Fibroblast of the conjunctiva (primary cell): ENCODE measurements at regions not wholly inside any gene's neighbourhood (a gene's known extent, or its start where the extent isn't known, plus 50 kb on each side); places are given as distances from the start of the nearest gene placed in this dataset.
"Not testable (repeated sequence)": the region's sequence is repeated elsewhere in the genome, so short reads cannot be mapped to it uniquely, and the experiment has no call there.

Experiments used
- DNase-seq: peaks from one replicate; pipeline ENCODE4 v3.0.0-alpha.2; 2010; ENCODE audit warnings: low read depth

DNA sequence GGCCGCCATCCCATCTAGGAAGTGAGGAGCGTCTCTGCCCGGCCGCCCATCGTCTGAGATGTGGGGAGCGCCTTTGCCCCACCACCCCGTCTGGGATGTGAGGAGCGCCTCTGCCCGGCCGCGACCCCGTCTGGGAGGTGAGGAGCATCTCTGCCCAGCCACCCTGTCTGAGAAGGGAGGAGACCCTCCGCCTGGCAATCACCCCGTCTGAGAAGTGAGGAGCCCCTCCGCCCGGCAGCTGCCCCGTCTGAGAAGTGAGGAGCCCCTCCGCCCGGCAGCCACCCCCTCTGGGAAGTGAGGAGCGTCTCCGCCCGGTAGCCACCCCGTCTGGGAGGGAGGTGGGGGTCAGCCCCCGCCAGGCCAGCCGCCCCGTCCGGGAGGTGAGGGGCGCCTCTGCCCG, 194.2 kb upstream of the FBXL4 start:
- DNase-seq: not testable (repeated sequence)

DNA sequence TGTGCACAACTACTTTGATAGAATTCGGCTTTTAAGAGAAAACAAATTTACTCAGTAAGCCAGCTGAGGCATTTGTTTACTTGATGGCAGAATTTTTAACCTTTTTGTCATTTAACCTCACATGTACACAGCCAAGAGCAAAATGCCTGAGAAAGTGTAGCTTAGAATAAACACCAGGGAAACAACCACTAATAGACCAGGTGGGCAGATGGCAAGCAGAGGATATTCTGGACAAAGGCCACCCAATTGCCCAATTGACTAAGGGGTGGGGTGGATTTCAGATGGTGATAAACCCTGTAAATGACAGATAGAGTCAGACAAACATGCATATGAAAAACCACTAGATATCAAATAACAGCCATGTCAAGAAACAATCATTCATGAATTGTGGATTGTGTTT, 190.7 kb upstream of the FBXL4 start:
- no peak for DNase-seq

DNA sequence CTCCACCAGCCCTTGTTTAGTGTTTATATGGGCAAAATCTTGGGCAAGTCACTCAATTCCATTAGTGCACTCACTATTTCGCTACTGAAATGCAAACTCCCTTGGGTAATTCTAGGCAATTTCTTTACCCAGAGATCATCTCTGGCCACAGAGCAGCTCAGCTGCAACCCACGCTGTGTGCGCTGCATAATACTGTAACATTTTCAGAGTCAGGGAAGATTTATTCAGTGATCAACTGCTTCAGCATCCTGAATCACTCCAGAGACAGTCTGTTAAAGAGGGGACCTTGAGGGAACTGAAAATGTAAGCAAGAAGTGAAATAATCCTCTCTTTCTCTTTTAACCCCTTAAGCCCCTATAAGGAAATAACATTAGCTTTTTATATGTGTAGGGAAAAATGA, 189.6 kb upstream of the FBXL4 start:
- DNase-seq: no peak

DNA sequence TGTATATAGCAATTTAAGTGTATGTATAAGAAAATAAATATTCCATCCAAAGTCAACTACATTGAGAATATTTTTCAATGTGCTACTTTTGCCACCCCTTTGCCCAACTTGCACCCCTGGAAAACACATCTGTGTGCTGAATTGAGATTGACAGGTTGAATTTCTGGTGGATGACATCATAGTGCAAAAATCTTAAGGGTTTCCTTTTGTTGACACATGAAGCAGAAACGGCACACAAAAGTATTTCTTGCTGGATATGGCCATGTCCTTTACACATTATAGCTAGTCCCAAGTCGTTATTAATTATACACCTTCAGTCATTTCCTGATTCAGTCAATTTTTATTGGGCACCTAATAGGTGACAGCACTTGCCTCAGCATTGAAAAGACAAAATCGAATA, 188.7 kb upstream of the FBXL4 start:
- DNase-seq: no peak

DNA sequence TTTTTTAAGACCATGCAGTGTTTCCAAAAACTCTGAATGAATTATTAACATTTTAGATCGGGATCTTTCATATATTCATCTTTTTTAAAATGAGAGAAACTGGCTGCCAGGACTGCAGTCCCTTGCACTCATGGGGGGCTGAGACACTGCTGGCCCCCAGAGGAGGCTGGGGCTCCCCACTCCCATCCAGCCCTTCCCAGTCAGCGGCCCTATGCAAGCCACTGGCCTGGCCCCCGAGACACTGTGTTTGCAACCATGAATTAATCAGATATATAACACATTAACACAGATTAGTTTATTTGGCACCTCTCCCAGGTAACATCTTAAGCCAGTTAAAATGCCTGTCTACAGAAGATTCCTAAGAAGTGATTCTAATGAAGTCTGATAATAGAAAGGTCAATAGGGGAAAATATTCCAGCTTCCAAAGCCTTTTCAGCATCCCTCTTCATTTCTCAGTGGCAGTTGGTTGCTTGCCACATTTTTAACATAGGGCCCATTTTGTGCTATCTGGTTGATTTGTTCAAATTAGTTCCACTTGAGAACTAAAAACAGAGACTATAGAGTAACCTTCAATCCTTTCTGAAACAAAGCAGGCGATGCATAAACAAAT, 184.4 kb upstream of the FBXL4 start:
- DNase-seq: no peak

DNA sequence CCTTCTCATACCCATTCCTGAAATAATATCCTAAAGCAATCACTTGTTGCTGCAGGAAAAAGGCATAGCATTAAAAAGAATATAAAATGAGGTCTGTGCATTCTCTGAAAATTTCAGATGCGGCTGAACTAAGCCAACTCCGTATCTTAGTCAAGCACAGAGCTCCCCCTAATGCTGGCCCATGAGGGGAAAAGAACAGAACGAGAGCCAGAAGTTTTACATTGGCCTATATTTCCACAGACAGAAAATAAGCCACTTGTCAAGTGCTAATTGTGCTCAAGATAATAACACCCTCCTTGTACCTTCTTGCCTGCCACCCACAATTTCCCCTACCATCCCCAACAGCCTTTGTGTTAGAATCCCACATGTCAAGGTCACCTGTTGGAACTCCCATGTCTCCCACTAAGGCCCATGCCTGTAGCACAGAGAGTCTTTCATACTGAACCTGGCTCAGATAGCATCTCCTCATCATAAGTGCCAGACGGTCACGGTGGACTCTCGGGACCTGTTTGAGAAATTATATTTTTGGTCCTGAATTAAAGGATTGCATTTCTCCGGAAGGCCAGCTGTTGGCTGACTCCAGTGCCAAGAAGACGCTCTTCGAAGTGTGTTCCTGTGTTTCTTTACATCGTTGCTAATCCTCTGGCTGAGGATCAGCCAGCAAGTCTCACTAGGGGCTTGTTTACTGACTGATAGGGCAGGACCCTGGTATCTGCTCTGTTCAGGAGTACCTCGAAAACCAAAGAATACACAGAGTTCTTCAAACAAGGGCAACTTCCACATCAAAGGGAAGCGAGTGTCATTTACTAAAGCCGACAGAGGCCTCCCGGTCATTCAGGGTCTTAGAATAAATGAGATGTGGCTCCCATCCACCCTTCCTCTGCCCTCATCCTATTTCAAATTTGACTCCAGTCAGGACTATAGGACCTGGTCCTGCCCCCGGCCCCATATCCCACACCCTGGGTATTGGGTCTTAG, 183.4 kb upstream of the FBXL4 start:
- DNase-seq: no peak

DNA sequence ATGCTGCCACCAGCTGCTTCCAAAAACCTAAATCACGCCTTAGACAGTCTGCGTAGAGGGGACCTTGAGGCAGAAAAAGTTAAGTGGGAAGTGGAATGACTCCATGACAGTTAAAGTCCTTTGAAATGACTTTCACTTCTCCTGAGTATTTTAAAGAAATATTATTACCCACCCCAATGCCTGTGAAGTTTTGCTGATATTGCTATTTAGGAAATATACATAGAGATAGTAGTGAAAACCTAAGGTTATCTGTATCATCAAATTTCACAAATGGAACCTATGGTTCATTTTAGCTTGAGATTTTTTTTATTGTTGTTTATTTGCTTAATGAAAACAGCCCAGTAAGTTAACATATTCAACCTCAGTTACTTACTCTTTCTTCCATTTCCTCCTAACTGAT, 182.1 kb upstream of the FBXL4 start:
- no peak for DNase-seq

DNA sequence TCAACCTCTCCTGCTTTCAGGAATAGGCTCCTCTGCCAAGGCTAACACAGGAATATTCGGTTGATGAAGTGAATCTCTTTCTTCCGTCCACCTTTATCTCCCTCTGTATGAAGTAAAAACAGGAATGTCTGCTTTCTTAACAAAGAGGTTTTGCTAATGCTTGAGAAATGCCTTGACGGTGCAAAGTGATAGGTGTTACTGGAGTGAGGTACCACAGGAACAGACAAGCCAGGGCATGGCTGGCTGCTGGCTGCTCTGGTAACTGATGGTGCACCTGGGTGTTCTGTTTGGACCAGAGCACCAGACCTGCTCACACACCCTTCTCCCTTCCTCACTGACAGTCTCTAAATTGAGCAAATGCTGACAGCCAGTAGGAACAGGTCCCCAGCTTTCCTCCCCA, 174.0 kb upstream of the FBXL4 start:
- DNase-seq: no peak

DNA sequence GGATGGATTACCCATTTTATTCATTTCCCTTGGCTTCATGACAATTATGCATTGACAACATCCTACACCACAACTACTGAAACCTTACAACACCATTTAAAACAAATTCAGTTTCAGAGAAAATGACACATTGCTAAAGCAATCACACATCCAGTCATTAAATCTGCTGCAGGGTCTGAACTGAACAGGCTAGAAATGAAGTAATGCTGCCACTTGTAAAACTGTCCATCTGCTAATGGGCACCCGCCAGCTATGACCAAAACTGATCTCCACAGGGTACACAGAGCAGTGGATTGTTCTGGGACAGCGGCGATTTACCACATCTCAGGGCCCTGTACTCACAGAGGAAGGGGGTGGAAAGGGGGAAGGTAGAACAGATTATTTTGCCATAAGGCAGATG, 172.9 kb upstream of the FBXL4 start:
- DNase-seq: no peak

DNA sequence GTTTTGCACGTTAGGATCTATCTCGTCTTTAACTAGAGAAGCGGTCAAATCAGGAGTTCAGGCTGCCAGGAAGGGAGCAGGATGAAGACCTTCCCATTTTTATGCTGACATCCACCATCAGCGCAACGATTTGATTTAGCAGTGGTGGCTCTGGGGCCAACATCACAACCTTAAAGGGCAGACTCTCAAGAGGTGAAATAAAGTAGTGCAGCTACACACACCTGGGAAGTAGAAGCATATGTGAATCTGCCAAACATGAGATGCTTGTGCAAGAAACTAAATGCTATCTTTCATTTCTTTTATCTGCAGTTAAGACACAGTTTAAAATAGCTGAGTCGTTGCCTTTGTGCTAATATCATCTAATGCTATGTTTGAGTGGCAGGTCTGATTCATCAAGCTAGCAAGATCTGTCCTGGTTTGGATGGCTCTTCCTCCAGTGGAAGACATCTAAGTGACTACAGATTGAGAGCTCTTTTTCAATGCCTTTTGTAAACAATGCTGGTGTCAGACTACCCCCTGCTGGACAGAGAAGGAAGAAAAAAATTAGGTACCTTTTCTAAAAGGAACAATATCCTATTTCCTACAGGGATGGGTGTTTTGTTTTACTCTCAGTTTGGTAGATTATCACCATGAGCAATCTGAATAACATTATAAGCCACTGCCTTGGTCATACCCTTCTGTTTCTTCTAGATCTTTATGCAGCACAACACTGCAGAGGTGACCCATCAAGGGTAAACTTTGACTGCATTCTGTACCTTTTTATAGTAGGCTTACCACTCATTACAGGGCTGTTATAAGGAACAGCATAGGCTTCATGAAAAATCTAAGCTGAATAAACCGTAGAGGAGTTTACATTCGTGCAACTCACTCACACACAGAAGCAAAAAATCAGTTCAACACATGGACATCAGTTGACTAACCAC, 171.6 kb upstream of the FBXL4 start:
- peak; percentile 5 for DNase-seq

DNA sequence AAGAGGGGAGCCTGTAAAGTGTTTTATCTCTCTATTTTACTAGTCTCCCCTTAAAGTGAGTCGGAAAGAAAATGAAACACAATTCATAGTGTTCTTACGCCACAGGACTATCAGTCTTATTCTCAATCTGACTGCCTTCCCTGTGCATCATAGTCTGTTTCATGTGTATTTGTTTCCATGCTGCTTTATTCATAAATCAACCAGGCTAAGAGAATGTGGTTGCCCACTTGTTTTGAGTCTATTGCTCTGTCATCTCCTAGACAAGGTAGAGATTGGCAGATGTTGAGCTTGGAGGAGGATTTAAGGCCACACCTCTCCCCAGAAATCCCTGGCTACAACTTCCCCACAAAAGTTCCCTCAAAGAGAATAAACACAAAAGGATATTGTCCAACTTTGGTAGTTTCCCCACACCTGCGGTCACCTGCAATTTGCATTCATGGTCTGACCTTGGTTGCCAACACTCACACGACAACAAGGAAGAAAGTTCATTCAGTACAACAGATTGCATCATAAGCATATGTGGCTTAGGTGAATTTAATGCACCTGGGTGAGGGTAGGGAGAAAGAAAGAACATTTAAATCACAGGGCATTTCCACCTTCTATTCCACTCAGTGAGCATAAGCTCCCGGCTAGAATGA, 167.1 kb upstream of the FBXL4 start:
- DNase-seq: no peak

DNA sequence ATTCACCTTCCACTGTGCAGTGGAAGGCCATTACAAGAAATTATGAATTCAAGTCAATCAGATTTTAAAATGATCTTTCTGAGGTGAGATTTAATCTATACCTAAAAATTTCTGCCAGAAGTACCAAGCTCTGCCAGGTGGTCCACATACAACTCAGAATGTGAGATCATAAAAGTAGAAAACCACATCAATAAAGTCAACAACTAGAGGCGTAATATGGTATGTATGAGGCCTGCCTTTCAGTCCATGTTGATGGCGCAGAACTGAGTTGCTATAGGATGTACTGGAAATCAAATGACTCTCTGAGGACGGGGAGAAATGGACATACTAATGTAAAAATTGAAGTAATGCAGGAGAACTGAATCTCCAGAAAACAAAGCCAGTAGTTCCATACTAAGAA, 163.8 kb upstream of the FBXL4 start:
- DNase-seq: no peak

DNA sequence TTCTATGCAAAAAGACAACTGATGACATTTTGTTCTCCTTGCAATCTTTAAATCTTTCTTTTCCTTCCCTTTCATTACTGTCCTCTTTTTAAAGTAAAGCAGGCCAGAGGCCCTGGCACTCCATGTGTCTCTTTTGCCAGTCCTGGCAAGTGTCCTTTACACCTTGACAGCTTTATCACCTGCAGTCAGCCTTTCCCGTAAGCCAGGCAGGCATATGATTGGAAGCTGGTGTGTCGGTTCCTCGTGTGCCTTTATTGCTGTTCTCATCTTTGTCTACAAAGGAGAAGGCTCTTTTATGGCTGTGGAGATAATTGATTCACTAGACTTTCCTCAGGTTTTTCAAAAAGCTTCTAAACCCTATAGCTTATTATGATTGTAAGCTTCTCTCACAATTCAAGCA, 162.3 kb upstream of the FBXL4 start:
- DNase-seq: no peak

DNA sequence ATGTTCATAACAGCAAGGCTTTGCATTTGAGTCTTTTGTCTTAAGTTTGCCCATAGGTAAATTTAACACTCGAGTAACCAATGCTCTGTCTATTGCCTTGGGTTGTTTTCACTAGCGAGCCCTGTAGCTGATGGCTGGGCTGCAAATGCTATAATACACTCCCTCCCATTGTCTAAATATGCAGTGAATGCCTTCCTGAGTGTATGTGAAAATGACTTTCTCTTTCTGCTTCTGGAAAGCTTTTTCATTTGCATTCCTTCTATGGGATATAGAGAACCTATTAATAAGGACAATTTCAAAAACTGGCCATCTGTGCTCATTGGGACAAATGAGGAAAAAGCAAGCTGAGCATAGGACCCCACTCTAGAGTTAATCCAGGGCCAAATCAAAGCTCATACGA, 156.5 kb upstream of the FBXL4 start:
- DNase-seq: no peak

DNA sequence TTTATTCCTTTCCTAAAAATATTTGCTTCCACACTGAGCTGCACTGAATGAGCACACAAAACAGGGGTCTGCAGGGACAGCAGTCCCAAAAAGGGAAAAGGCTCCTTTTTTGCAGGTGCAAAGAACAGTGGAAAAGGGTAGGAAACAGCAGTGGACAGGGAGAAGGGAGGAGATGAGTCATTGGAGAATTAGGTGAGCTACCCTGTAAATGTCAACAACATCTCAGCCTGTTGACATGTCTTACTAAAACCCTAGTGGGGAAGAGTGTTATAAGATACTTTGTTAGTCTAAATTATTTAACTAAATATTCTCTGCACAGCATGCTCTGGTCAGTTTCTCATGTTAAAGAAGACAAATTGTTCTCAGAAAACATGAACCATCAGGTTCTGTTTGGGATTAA, 151.5 kb upstream of the FBXL4 start:
- DNase-seq: no peak

DNA sequence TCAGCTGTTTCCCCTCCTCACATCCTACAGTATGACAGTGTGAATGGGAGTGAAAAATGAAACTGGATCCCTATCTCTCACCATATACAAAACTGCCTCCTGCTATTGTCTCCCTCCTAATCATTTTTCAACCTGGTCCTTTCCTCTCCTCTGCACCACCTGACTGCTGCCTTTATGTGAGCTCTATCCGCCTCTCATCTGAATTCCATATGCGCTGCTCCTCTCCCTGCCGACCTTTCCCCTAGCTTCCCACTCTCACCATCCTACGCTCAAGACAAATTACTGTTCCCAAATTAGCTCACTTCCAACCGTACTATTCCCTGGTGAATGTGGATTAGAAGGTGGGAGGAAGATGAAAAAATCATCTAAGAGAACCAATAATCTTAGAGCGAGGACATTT, 148.4 kb upstream of the FBXL4 start:
- DNase-seq: no peak

DNA sequence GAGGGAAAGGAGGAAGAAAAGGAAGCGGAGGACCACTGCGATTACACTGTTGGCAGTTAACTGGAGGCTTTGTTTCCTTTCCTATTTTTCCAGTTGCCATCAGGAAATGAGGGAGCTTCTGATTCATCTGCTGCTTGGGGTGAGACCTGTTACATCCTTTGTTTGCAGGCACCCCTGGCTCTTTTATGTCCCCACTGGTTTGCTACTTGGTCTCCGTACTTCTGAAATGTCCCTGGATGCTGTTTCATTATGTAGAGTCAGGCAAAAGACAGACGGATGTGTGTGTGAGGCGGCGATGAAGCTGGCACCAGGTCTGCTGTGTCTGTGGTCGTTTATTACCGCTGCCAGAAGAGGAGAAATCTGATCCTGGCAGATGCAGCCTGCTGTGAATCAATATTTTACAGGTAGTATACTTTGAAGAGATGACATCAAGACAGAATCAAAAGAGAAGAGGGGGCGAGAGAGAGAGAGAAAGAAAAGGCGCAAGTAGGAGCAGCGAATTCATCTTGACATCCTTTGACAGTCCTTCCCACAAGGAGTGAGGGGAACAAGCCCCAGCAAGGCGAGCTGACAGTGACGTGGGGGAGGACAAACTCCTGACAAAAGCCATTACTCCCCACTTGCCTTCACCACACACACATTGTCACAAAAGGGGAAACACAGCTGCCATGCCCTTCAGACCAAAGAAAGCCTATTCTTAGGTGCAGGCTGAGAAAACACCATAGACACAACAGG, 145.9 kb upstream of the FBXL4 start:
- no peak for DNase-seq

DNA sequence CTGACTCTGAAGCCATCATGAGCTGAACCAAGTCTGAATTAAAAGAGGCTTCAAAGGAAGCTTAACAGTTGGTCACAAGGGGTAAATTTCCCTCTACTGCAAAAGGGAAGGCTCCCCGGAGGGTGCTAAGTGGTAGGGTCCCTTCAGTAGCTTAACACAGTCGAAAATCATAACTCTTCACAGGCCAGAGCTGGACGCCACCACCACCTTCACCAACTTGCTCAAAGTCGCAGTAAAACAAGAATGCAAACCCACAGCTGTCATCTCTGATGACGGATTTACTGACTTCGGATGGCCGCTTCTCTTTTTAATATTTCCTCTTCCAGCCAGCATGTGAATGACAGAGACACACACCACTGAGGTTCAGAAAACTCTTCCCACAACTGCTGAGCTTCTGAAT, 144.7 kb upstream of the FBXL4 start:
- DNase-seq: no peak

DNA sequence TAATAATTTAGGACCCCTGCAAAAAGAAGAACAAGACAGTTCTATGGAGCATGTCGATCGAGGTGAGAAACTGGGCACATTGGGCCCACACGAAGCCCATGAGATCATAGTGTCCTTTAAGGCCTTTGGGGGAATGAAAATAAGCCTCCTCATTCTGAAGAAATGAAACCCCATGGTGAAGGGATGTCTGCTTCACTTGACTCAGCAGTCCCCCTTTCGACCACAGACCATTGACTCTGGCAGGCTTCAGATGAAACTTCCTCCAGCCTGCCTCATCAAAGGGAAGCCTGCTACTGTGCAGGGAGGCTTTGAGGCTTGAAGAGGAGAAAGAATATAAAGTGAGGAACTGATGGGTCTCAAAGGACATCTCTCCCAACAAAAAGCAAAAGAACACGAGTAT, 144.2 kb upstream of the FBXL4 start:
- no peak for DNase-seq

DNA sequence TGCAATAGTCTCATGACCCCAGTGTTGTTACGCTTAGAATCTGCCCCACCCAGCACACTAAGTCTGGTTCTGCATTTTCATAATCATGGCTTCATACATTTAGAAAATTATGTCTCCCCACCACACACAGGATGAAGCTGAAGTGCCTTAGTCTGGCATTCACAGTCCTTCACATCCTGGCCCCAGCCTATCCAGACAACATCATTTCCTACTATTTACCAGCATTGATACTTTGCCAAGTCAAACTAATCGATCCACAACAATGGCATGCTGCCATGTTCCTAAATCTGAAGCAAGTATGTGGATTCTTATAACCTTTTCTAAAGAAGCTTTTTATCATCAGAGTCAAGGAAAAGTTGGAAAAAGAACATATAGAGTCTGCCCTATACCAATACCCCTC, 132.4 kb upstream of the FBXL4 start:
- DNase-seq: no peak

DNA sequence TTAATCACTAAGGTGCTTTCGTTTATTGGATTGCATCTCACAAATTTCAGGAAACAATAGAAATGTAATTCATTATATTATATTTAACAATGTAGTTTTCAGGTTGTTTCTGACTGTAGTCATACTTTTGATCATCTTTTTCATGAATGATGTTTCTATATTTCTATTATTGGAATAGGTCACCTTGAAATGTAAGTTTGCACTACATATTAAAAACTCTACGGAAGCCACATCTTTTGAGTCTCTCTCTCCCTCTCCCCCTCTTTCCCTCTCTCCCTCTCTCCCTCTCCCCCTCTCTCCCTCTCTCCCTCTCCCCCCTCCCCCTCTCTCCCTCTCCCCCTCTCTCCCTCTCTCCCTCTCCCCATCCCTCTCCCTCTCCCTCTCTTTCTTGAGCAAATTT, 131.3 kb upstream of the FBXL4 start:
- no peak for DNase-seq
